ENCODE measurements at regions not wholly inside any gene's neighbourhood (a gene's known extent, or its start where the extent isn't known, plus 50 kb on each side); places are given as distances from the start of the nearest gene placed in this dataset.

- no peaks in the 10 kb centered on the region for H3K4me1 ChIP-seq (ENCODE audit: control insufficient read depth in 1 of 2, low read depth in 2 of 2)
- H3K9me3 ChIP-seq: no peaks in the 10 kb centered on the region
- H3K36me3 ChIP-seq: no peaks in the 10 kb centered on the region
- TF ChIP-seq, protein P1, sequence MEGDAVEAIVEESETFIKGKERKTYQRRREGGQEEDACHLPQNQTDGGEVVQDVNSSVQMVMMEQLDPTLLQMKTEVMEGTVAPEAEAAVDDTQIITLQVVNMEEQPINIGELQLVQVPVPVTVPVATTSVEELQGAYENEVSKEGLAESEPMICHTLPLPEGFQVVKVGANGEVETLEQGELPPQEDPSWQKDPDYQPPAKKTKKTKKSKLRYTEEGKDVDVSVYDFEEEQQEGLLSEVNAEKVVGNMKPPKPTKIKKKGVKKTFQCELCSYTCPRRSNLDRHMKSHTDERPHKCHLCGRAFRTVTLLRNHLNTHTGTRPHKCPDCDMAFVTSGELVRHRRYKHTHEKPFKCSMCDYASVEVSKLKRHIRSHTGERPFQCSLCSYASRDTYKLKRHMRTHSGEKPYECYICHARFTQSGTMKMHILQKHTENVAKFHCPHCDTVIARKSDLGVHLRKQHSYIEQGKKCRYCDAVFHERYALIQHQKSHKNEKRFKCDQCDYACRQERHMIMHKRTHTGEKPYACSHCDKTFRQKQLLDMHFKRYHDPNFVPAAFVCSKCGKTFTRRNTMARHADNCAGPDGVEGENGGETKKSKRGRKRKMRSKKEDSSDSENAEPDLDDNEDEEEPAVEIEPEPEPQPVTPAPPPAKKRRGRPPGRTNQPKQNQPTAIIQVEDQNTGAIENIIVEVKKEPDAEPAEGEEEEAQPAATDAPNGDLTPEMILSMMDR (IDR thresholded peaks at IDR 0.05): no peak
- no peak overlapping the region for H3K27ac ChIP-seq
- DNase-seq (ENCODE audit: low spot score): no peak
- no peak overlapping the region for H3K4me3 ChIP-seq
- no peak for ATAC-seq (ENCODE audit: insufficient number of reproducible peaks, low FRiP score, low read depth)
- no peaks in the 10 kb centered on the region for H3K27me3 ChIP-seq (replicated peaks; ENCODE audit: insufficient read depth)
Observed at GRCh38 chr13:22642088-22642487, 538.7 kb upstream of the SGCG start.

GRCh38 chr13:22644941-22645340, 535.8 kb upstream of the SGCG start:
- TF ChIP-seq, protein P1 (IDR thresholded peaks at IDR 0.05): no peak
- no peaks in the 10 kb centered on the region for H3K36me3 ChIP-seq

DNA sequence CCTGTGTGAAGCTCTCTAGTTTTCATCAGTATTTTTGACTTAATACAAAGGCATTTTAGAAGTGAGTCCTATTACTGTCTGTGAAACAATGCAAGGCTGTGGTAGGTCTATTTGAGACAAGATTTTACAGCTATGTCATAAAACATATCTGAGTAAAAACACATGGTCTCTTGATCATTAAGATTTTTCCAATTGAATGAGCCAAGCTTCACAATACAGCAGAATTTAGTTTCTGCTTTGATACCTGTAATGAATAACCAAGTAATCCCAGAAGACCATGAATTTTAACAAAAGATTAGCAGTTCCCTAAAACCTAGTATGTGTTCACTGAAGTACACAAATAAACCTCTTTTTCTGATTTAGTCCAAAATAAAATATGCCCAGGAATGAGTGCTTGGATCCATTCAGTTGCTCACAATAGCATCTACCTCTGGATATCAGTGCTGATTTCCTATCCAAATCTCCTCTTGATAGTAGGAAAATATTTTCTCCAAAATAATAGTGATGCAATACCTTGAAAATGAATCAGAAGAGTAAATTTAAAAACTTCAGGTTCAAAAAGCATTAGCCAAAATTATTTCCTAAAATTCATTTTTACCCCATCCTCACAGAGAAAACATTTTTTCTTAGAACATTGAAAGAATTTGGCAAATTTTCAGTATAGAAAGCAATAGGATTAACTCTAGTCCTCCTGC, 533.5 kb upstream of the SGCG start:
- TF ChIP-seq, protein P1 (IDR thresholded peaks at IDR 0.05): no peak
- DNase-seq (ENCODE audit: low spot score): no peak
- Histone ChIP-seq H3K4me3 (no peak overlapping the region), H3K27ac (no peak overlapping the region), H3K36me3 (no peaks in the 10 kb centered on the region), H3K4me1 (ENCODE audit: control insufficient read depth in 1 of 2, low read depth in 2 of 2) (no peaks in the 10 kb centered on the region), H3K27me3 (replicated peaks; ENCODE audit: insufficient read depth) (no peaks in the 10 kb centered on the region), H3K9me3 (no peaks in the 10 kb centered on the region)
- no peak for ATAC-seq (ENCODE audit: insufficient number of reproducible peaks, low FRiP score, low read depth)

More at GRCh38 chr13:22644941-22645340, 535.8 kb upstream of the SGCG start:
- no peak for DNase-seq (ENCODE audit: low spot score)
- Histone ChIP-seq H3K4me1 (ENCODE audit: control insufficient read depth in 1 of 2, low read depth in 2 of 2) (no peaks in the 10 kb centered on the region), H3K9me3 (no peaks in the 10 kb centered on the region), H3K27me3 (replicated peaks; ENCODE audit: insufficient read depth) (no peaks in the 10 kb centered on the region), H3K27ac (no peak overlapping the region), H3K4me3 (no peak overlapping the region)
- no peak for ATAC-seq (ENCODE audit: insufficient number of reproducible peaks, low FRiP score, low read depth)

DNA sequence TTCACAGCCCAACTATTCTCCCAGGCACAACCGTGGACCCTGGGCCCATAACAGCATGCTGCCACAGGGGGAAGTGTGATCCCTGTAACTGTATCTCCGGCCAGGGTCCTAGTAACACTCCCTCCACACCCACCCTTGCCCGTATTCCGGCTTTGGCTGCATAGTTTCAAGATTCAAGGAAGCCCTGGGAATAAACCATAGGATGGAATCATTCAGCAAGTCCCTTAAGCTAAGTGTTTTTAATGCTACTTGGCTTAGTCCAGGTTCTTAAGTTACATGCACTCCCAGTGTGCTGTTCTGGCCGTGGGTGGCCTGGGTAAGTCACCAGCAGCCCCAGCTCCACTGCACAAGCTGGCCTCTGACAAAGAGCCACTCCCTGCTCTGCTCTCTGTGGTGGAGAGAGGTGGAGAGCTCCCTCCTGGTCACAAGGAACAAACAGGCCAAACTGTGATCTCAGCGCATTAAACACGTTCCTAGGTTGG, 532.4 kb upstream of the SGCG start:
- Histone ChIP-seq H3K36me3 (no peaks in the 10 kb centered on the region), H3K9me3 (no peaks in the 10 kb centered on the region), H3K4me3 (no peak overlapping the region), H3K27me3 (replicated peaks; ENCODE audit: insufficient read depth) (no peaks in the 10 kb centered on the region), H3K4me1 (ENCODE audit: control insufficient read depth in 1 of 2, low read depth in 2 of 2) (no peaks in the 10 kb centered on the region), H3K27ac (no peak overlapping the region)
- DNase-seq (ENCODE audit: low spot score) (no peak), ATAC-seq (ENCODE audit: insufficient number of reproducible peaks, low FRiP score, low read depth) (no peak)
- TF ChIP-seq, protein P1 (IDR thresholded peaks at IDR 0.05): no peak

DNA sequence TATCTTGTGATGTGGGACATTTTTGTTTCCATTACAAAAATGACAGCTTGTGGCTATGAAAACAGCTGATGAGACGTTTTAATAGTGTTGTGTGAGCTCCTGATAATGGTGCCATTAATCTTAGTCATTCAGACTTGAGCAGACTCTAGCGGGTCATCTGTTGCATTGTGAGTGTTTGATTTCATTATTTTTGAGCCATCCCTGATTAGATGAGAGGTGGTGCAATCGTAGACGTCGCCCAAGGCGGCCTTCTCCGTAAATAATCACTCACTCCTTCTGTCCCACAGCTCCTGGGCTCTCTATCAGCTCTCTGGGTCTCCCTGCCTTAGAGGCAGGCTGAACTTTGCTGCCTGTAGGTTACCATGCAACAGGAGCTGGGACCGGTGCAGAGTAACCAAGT, 528.0 kb upstream of the SGCG start:
- Histone ChIP-seq H3K27ac (no peak overlapping the region), H3K4me1 (ENCODE audit: control insufficient read depth in 1 of 2, low read depth in 2 of 2) (no peaks in the 10 kb centered on the region), H3K36me3 (no peaks in the 10 kb centered on the region), H3K9me3 (no peaks in the 10 kb centered on the region), H3K27me3 (replicated peaks; ENCODE audit: insufficient read depth) (no peaks in the 10 kb centered on the region), H3K4me3 (no peak overlapping the region)
- TF ChIP-seq, protein P1 (IDR thresholded peaks at IDR 0.05): no peak
- DNase-seq (ENCODE audit: low spot score): no peak
- no peak for ATAC-seq (ENCODE audit: insufficient number of reproducible peaks, low FRiP score, low read depth)
